ENCODE measurements at regions not wholly inside any gene's neighbourhood (a gene's known extent, or its start where the extent isn't known, plus 50 kb on each side); places are given as distances from the start of the nearest gene placed in this dataset.

- Histone ChIP-seq H3K36me3 (no peaks in the 10 kb centered on the region), H3K9me3 (no peaks in the 10 kb centered on the region), H3K4me1 (peaks cover 0 to 13% of the 10 kb centered on the region in 2 donors), H3K27me3 (no peaks in the 10 kb centered on the region), H3K27ac (no peak overlapping the region), H3K4me3 (no peak overlapping the region)
- ATAC-seq (no peak), DNase-seq (no peak)
- intact Hi-C loops (cut with DNase I) = no loop called here
- no peak for TF ChIP-seq CTCF (IDR thresholded peaks at IDR 0.05)
Observed at GRCh38 chr18:62442391-62442790, 80.4 kb upstream of the ZCCHC2 start.

GRCh38 chr18:62445386-62445917 is 77.4 kb upstream of the ZCCHC2 start:
- no peaks in the 10 kb centered on the region for H3K9me3 ChIP-seq
- intact Hi-C loops (cut with DNase I) = no loop called here
- H3K36me3 ChIP-seq = no peaks in the 10 kb centered on the region
- no peak for TF ChIP-seq CTCF (IDR thresholded peaks at IDR 0.05)
- peaks cover 0 to 6% of the 10 kb centered on the region in 2 donors for H3K4me1 ChIP-seq
- DNase-seq (no peak), ATAC-seq (no peak)
- no peak overlapping the region for H3K27ac ChIP-seq
- no peaks in the 10 kb centered on the region for H3K27me3 ChIP-seq
- no peak overlapping the region for H3K4me3 ChIP-seq

GRCh38 chr18:62446511-62446910 is 76.3 kb upstream of the ZCCHC2 start:
- Histone ChIP-seq H3K27me3 (no peaks in the 10 kb centered on the region), H3K27ac (no peak overlapping the region), H3K4me3 (no peak overlapping the region), H3K36me3 (no peaks in the 10 kb centered on the region), H3K4me1 (peaks cover 4 to 16% of the 10 kb centered on the region in 2 donors), H3K9me3 (no peaks in the 10 kb centered on the region)
- intact Hi-C loops (cut with DNase I) = no loop called here
- no peak for DNase-seq
- TF ChIP-seq CTCF (IDR thresholded peaks at IDR 0.05) = no peak
- no peak for ATAC-seq

- Histone ChIP-seq H3K4me3 (no peak overlapping the region), H3K27me3 (no peaks in the 10 kb centered on the region), H3K9me3 (no peaks in the 10 kb centered on the region), H3K36me3 (no peaks in the 10 kb centered on the region), H3K4me1 (peaks cover 4 to 28% of the 10 kb centered on the region in 2 donors), H3K27ac (no peak overlapping the region)
- ATAC-seq (no peak), DNase-seq (no peak)
- no peak for TF ChIP-seq CTCF (IDR thresholded peaks at IDR 0.05)
- intact Hi-C loops (cut with DNase I) = no loop called here
Observed at GRCh38 chr18:62447652-62448051, 75.2 kb upstream of the ZCCHC2 start.

GRCh38 chr18:62448426-62448825 is 74.4 kb upstream of the ZCCHC2 start:
- H3K4me1 ChIP-seq = peaks cover 4 to 35% of the 10 kb centered on the region in 2 donors
- no peaks in the 10 kb centered on the region for H3K9me3 ChIP-seq
- DNase-seq = no peak
- no peak overlapping the region for H3K4me3 ChIP-seq
- TF ChIP-seq CTCF (IDR thresholded peaks at IDR 0.05) = no peak
- no peak overlapping the region for H3K27ac ChIP-seq
- H3K27me3 ChIP-seq = no peaks in the 10 kb centered on the region
- H3K36me3 ChIP-seq = no peaks in the 10 kb centered on the region
- intact Hi-C loops (cut with DNase I) = no loop called here
- no peak for ATAC-seq
